A549 (cell line): ENCODE measurements at regions not wholly inside any gene's neighbourhood (a gene's known extent, or its start where the extent isn't known, plus 50 kb on each side); places are given as distances from the start of the nearest gene placed in this dataset.

Experiments
- ATAC-seq, 2 experiments: fragments of 200-7000 bp in 1 of 2; fragments of >200 bp in 1 of 2; cut with Nextera tagmentation in 1 of 2; cut with Tn5 transposase in 1 of 2; 3 replicates each; pipeline versions ENCODE4 v1.8.0 to v1.9.1; 2018 to 2020; ENCODE audit warnings: mild to moderate bottlenecking in 1 of 2, moderate library complexity in 1 of 2
- CTCF ChIA-PET: fragments of 300-600 bp; sonication (Branson Sonifier 250); formaldehyde crosslinking; extraction: SDS; loops from one replicate; lab custom pipeline; 2021; ENCODE audit warnings: antibody characterized with exemption, inconsistent platforms; lab: Yijun Ruan, JAX
- POLR2A ChIA-PET: fragments of 350-600 bp; formaldehyde crosslinking; extraction: SDS; loops from one replicate; lab custom pipeline; 2021; ENCODE audit warnings: antibody characterized with exemption, inconsistent platforms; lab: Yijun Ruan, JAX
- DNase-seq, 2 experiments: peaks; one replicate each; pipeline versions ENCODE4 v3.0.0 to v3.0.0-alpha.2; 2011 to 2016; ENCODE audit warnings: low read depth in 1 of 2, low spot score in 1 of 2
- FAIRE-seq: peaks from 2 replicates; lab custom pipeline; 2011; peaks lifted over from hg19 to GRCh38; lab: Jason Lieb, UNC
- H3K27ac ChIP-seq, 2 experiments: fragments of >200 bp; sonication (Bioruptor Twin); formaldehyde crosslinking; 3 replicates each; pipeline ENCODE4 v1.5.1; 2016 to 2017
- H3K4me1 ChIP-seq: fragments of >200 bp; sonication (Bioruptor Twin); formaldehyde crosslinking; 3 replicates; pipeline ENCODE4 v1.6.1; 2016
- H3K4me2 ChIP-seq: fragments of >200 bp; sonication (Bioruptor Twin); formaldehyde crosslinking; 3 replicates; pipeline ENCODE4 v1.6.1; 2016
- H3K4me3 ChIP-seq: fragments of >200 bp; sonication (Bioruptor Twin); formaldehyde crosslinking; 3 replicates; pipeline ENCODE4 v1.5.1; 2016
- H3K9me3 ChIP-seq: fragments of >200 bp; sonication (Bioruptor Twin); formaldehyde crosslinking; 3 replicates; pipeline ENCODE4 v1.6.1; 2016
- BHLHE40 ChIP-seq: IDR thresholded peaks from 2 replicates; pipeline ENCODE4 v1.6.1; 2012; ENCODE audit warnings: low read depth, low read length, inconsistent platforms
- CBX8 ChIP-seq: fragments of 200-600 bp; sonication (generic); IDR thresholded peaks from 2 replicates; pipeline ENCODE4 v1.6.1; 2016
- CEBPB ChIP-seq, 2 experiments: fragments of >200 bp in 1 of 2; sonication (Bioruptor Twin) in 1 of 2; formaldehyde crosslinking in 1 of 2; IDR thresholded peaks; 2 replicates each; pipeline ENCODE4 v1.6.1; 2012 to 2016
- FOSL2 ChIP-seq, 2 experiments: fragments of 450-650 bp in 1 of 2; fragments of >200 bp in 1 of 2; sonication (Bioruptor Twin) in 1 of 2; formaldehyde crosslinking; IDR thresholded peaks; 2 replicates each; pipeline versions ENCODE4 v1.5.0 to v1.6.1; 2016 to 2020; ENCODE audit warnings: mild to moderate bottlenecking in 1 of 2, moderate library complexity in 1 of 2
- FOXS1 ChIP-seq: fragments of 250-450 bp; sonication (Bioruptor Pico); IDR thresholded peaks from 2 replicates; pipeline ENCODE4 v1.5.0; 2020; ENCODE audit warnings: mild to moderate bottlenecking, moderate library complexity
- HDAC2 ChIP-seq: fragments of 200-600 bp; sonication (generic); IDR thresholded peaks from 2 replicates; pipeline ENCODE4 v1.6.1; 2016
- HOXB13 ChIP-seq: fragments of 250-450 bp; sonication (Bioruptor Pico); IDR thresholded peaks from 2 replicates; pipeline ENCODE4 v1.5.0; 2020; ENCODE audit warnings: low read depth, mild to moderate bottlenecking, moderate library complexity
- KDM1A ChIP-seq: fragments of 200-600 bp; sonication (generic); IDR thresholded peaks from 2 replicates; pipeline ENCODE4 v1.6.1; 2016; ENCODE audit warnings: low read depth, mild to moderate bottlenecking
- KDM5A ChIP-seq: fragments of 200-600 bp; sonication (generic); IDR thresholded peaks from 2 replicates; pipeline ENCODE4 v1.6.1; 2016; ENCODE audit warnings: antibody characterized with exemption, mild to moderate bottlenecking
- MAFK ChIP-seq: fragments of 450-650 bp; IDR thresholded peaks from 2 replicates; pipeline ENCODE4 v1.6.1; 2014; ENCODE audit not compliant: partially characterized antibody
- MAZ ChIP-seq: fragments of 150-350 bp; IDR thresholded peaks from 2 replicates; pipeline ENCODE4 v1.6.1; 2014; ENCODE audit warnings: antibody characterized with exemption, low read depth, low read length, borderline replicate concordance
- MYC ChIP-seq: IDR thresholded peaks from 2 replicates; pipeline ENCODE4 v1.6.1; 2012; ENCODE audit warnings: mild to moderate bottlenecking, inconsistent platforms, low read length, improper control_type of control experiment, borderline replicate concordance
- POLR2AphosphoS2 ChIP-seq: conservative IDR thresholded peaks from 2 replicates; pipeline ENCODE4 v1.6.1; 2012; ENCODE audit warnings: low read length, improper control_type of control experiment, inconsistent platforms
- RAD21 ChIP-seq, 2 experiments: fragments of >200 bp in 1 of 2; sonication (Bioruptor Twin) in 1 of 2; formaldehyde crosslinking in 1 of 2; IDR thresholded peaks in 1 of 2; conservative IDR thresholded peaks in 1 of 2; 2 replicates in 1 of 2; 3 replicates in 1 of 2; pipeline ENCODE4 v1.6.1; 2012 to 2018; ENCODE audit warnings: inconsistent platforms in 1 of 2
- RNF2 ChIP-seq: fragments of 200-600 bp; sonication (generic); IDR thresholded peaks from 2 replicates; pipeline ENCODE4 v1.6.1; 2016; ENCODE audit warnings: low read depth, mild to moderate bottlenecking, antibody characterized with exemption, moderate library complexity, borderline replicate concordance
- SMC3 ChIP-seq: fragments of >200 bp; sonication (Bioruptor Twin); formaldehyde crosslinking; IDR thresholded peaks from 3 replicates; pipeline ENCODE4 v1.6.1; 2018; ENCODE audit warnings: inconsistent platforms
- TP53 ChIP-seq: fragments of 250-450 bp; sonication (Bioruptor Pico); IDR thresholded peaks from 2 replicates; pipeline ENCODE4 v1.5.0; 2021; ENCODE audit warnings: mild to moderate bottlenecking, moderate library complexity
- ZNF302 ChIP-seq: fragments of 250-450 bp; sonication (Bioruptor Pico); IDR thresholded peaks from 2 replicates; pipeline ENCODE4 v1.9.0; 2021; ENCODE audit warnings: inconsistent platforms, mild to moderate bottlenecking, moderate library complexity
- WGBS: methylation state at CpG from one replicate; pipeline ENCODE4 v1.1.6; 2017; ENCODE audit errors: missing lambda C conversion rate; 5-methylcytosine and 5-hydroxymethylcytosine counted together
- TF ChIP-seq, protein P1 (sequence below): fragments of 250-450 bp; sonication (Bioruptor Pico); IDR thresholded peaks from 2 replicates; pipeline ENCODE4 v1.5.0; 2020; ENCODE audit warnings: low read depth, mild to moderate bottlenecking, moderate library complexity
- TF ChIP-seq, protein P2 (sequence below): fragments of >200 bp; sonication (Bioruptor Twin); formaldehyde crosslinking; IDR thresholded peaks from 3 replicates; pipeline ENCODE4 v1.6.1; 2016
- TF ChIP-seq, protein P3 (sequence below): IDR thresholded peaks from 2 replicates; pipeline ENCODE4 v1.6.1; 2012
- TF ChIP-seq, protein P4 (sequence below): fragments of 450-650 bp; IDR thresholded peaks from 2 replicates; pipeline ENCODE4 v1.6.1; 2014; ENCODE audit warnings: antibody characterized with exemption

DNA sequence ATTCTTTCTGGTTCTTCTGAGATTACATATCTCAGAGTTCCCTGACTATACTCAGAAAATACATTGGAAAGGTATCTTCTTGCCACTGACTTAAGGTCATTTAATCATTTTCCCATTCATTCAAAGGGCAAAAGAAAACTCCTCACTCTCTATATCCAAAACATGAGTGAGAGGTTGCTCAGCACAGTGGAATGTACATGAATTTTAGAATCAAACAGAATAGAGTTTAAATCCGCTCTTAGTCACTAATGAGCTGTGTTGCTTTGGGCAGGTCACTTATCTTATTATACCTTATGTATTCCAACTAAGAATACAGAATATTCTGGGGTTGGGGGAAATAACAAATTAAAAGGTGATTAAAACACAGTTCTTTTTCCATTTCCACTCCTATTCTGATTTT lies 452.6 kb upstream of the KLF12 start:
- DNase-seq (no peak), FAIRE-seq (no peak), ATAC-seq (no peak)
- no peak overlapping the region for H3K4me2 ChIP-seq
- ChIA-PET POLR2A (no interaction called here), CTCF (no interaction called here)
- WGBS = 73% methylated on average over 1 of the region's 1 CpG
- H3K4me3 ChIP-seq = no peak overlapping the region
- no peaks in the 10 kb centered on the region for H3K9me3 ChIP-seq
- H3K27ac ChIP-seq = no peak overlapping the region
- TF ChIP-seq MYC = no peak
- TF ChIP-seq, protein P1, sequence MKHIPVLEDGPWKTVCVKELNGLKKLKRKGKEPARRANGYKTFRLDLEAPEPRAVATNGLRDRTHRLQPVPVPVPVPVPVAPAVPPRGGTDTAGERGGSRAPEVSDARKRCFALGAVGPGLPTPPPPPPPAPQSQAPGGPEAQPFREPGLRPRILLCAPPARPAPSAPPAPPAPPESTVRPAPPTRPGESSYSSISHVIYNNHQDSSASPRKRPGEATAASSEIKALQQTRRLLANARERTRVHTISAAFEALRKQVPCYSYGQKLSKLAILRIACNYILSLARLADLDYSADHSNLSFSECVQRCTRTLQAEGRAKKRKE (CRISPR knock-in tag) = no peak
- TF ChIP-seq ZNF302 (CRISPR knock-in tag) = no peak
- no peak for TF ChIP-seq HDAC2
- no peak for TF ChIP-seq CEBPB (IDR thresholded peaks at IDR 0.05)
- TF ChIP-seq HOXB13 (CRISPR knock-in tag) = no peak
- TF ChIP-seq SMC3 = no peak
- TF ChIP-seq MAZ = no peak
- TF ChIP-seq, protein P2, sequence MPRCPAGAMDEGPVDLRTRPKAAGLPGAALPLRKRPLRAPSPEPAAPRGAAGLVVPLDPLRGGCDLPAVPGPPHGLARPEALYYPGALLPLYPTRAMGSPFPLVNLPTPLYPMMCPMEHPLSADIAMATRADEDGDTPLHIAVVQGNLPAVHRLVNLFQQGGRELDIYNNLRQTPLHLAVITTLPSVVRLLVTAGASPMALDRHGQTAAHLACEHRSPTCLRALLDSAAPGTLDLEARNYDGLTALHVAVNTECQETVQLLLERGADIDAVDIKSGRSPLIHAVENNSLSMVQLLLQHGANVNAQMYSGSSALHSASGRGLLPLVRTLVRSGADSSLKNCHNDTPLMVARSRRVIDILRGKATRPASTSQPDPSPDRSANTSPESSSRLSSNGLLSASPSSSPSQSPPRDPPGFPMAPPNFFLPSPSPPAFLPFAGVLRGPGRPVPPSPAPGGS = no peak
- TF ChIP-seq BHLHE40 = no peak
- TF ChIP-seq, all 56 proteins: peak for 0
- H3K4me1 ChIP-seq = no peaks in the 10 kb centered on the region

DNA sequence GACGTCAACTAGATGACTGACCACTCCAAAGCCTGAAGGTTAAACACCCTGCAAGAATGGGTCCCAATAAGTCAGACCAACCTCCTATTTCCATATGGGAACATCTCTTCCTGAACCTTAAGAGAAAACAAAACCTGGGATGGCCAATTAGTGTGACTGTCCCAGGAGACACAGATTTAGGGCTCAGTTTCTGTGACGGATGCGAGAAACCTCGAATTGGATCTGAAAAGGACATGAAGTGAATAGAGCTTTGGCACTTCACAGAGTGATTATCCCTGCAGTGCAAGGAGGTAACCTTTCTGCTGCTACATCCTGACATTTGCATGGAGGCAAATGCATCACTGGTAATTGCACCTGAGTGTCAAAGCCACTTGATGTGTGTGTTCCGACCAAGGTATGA lies 442.2 kb upstream of the KLF12 start:
- FAIRE-seq (no peak), ATAC-seq (no peak), DNase-seq (no peak)
- WGBS = 89% methylated on average over 5 of the region's 5 CpGs
- POLR2A ChIA-PET = no interaction called here
- CTCF ChIA-PET = interaction anchor here (1.6 kb wide), 1 partner anchor 643 kb away, joined by 4 read pairs; no protein-coding TSS in a partner anchor
- Histone ChIP-seq H3K4me1 (no peaks in the 10 kb centered on the region), H3K4me3 (no peak overlapping the region), H3K4me2 (peak overlapping the region; percentile 88; the same call in 1 of the 3 replicates), H3K27ac (no peak overlapping the region), H3K9me3 (no peaks in the 10 kb centered on the region)
- TF ChIP-seq POLR2AphosphoS2 (no peak), CBX8 (no peak), KDM5A (no peak), FOXS1 (CRISPR knock-in tag) (no peak), RNF2 (no peak), SMC3 (no peak)
- TF ChIP-seq, protein P3, sequence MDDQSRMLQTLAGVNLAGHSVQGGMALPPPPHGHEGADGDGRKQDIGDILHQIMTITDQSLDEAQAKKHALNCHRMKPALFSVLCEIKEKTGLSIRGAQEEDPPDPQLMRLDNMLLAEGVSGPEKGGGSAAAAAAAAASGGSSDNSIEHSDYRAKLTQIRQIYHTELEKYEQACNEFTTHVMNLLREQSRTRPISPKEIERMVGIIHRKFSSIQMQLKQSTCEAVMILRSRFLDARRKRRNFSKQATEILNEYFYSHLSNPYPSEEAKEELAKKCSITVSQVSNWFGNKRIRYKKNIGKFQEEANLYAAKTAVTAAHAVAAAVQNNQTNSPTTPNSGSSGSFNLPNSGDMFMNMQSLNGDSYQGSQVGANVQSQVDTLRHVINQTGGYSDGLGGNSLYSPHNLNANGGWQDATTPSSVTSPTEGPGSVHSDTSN = no peak

DNA sequence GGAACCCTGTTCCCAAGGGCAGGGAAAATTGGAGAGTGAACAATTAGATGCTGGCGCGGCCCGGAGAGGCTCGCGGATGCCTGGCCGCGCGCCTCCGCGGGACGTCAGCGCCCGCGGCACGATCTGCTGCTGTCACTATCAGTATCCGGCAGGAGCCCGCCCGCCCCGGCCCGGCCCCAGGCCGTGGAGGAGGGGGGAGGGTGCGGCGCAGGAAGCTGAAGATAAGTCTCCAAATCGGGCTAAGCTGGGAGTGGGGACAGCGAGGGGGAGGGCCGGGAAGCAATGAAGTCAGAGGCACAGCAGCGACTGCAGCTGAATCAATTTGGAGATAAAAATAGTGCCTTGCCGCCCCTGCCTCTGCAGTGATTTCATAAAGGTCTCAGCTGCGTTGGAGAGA lies 441.5 kb upstream of the KLF12 start:
- Histone ChIP-seq H3K4me1 (no peaks in the 10 kb centered on the region), H3K4me2 (peak overlapping the region; percentile 88), H3K27ac (peak overlapping the region; percentile 35 to 69; a peak in 3 of 6 replicates), H3K9me3 (no peaks in the 10 kb centered on the region), H3K4me3 (peak overlapping the region; percentile 46)
- ChIA-PET CTCF (interaction anchor here (1.6 kb wide), 1 partner anchor 644 kb away, joined by 4 read pairs; no protein-coding TSS in a partner anchor), POLR2A (no interaction called here)
- TF ChIP-seq, protein P4, sequence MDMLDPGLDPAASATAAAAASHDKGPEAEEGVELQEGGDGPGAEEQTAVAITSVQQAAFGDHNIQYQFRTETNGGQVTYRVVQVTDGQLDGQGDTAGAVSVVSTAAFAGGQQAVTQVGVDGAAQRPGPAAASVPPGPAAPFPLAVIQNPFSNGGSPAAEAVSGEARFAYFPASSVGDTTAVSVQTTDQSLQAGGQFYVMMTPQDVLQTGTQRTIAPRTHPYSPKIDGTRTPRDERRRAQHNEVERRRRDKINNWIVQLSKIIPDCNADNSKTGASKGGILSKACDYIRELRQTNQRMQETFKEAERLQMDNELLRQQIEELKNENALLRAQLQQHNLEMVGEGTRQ = no peak
- TF ChIP-seq FOSL2 (IDR thresholded peaks at IDR 0.05) (no peak), FOSL2 (CRISPR knock-in tag; IDR thresholded peaks at IDR 0.05) (no peak), MAFK (no peak), KDM1A (no peak), RAD21 (conservative IDR thresholded peaks at IDR 0.05 in 1 of 2, IDR thresholded peaks at IDR 0.05 in 1 of 2) (no peak), TP53 (CRISPR knock-in tag) (no peak)
- TF ChIP-seq, protein P2 = no peak
- peak; percentile 0 to 5 for DNase-seq
- FAIRE-seq = no peak
- WGBS = 7% methylated on average over 9 of the region's 29 CpGs
- peak; percentile 87 to 89 for ATAC-seq
